HCT116 (cell line): ENCODE measurements at regions not wholly inside any gene's neighbourhood (a gene's known extent, or its start where the extent isn't known, plus 50 kb on each side); places are given as distances from the start of the nearest gene placed in this dataset.

Experiments
- ATAC-seq: fragments of 200-7000 bp; cut with Tn5 transposase; 2 replicates; pipeline ENCODE4 v1.9.1; 2020; ENCODE audit warnings: mild to moderate bottlenecking, moderate library complexity
- BruUV-seq: library from RNA; stranded (reverse); fragments of 400-500 nt; replicated peaks from 2 replicates; lab custom pipeline; 2021; lab: Mats Ljungman, UMichigan
- CTCF ChIA-PET: fragments of 300-600 bp; sonication (Branson Sonifier 250); formaldehyde crosslinking; loops from one replicate; lab custom pipeline; 2021; ENCODE audit warnings: antibody characterized with exemption; lab: Charles Lee
- POLR2A ChIA-PET: fragments of 300-600, 350-600 bp; sonication (Branson Sonifier 250); formaldehyde crosslinking; loops from one replicate; lab custom pipeline; 2021; ENCODE audit warnings: antibody characterized with exemption; lab: Charles Lee
- RAD21 ChIA-PET, 2 experiments: fragments of 300-600 bp; sonication (Branson Sonifier 250); formaldehyde crosslinking; loops; one replicate each; lab custom pipeline; 2023; ENCODE audit warnings: low total read pairs in 2 of 2; ENCODE audit not compliant: uncharacterized antibody in 2 of 2, unreplicated experiment in 2 of 2, low non-redundant PET in 1 of 2; lab: Charles Lee
- DNase-seq: peaks from one replicate; pipeline ENCODE4 v3.0.0-alpha.2; 2010; ENCODE audit warnings: low read depth, low spot score
- H2AFZ ChIP-seq: fragments of 200-600 bp; shearing (Covaris generic), sonication (generic); 2 replicates; pipeline ENCODE4 v1.6.1; 2017; ENCODE audit warnings: low read depth, mixed run types, mixed read lengths, antibody characterized with exemption, low read length; ENCODE audit not compliant: poor library complexity, severe bottlenecking
- H3K27ac ChIP-seq: 2 replicates; pipeline ENCODE4 v1.5.1; 2012; ENCODE audit warnings: low read depth, low read length
- H3K27me3 ChIP-seq: fragments of 200-600 bp; sonication (generic); 2 replicates; pipeline ENCODE4 v1.6.1; 2016; ENCODE audit warnings: mixed run types, low read length, mixed read lengths; ENCODE audit not compliant: insufficient read depth
- H3K36me3 ChIP-seq, 2 experiments: fragments of 200-500 bp in 1 of 2; fragments of 200-600 bp in 1 of 2; sonication (Bioruptor generic) in 1 of 2; sonication (generic) in 1 of 2; 2 replicates each; pipeline versions ENCODE4 v1.5.1 to v1.6.1; 2014 to 2016; ENCODE audit warnings: low read length in 2 of 2, inconsistent platforms in 1 of 2, mixed read lengths in 1 of 2, mixed run types in 1 of 2; ENCODE audit not compliant: insufficient read depth in 2 of 2, control insufficient read depth in 1 of 2
- H3K4me1 ChIP-seq, 2 experiments: fragments of 200-600 bp in 1 of 2; sonication (generic) in 1 of 2; 2 replicates each; pipeline versions ENCODE4 v1.5.1 to v1.6.1; 2012 to 2017; ENCODE audit warnings: low read length in 2 of 2, inconsistent platforms in 1 of 2, mild to moderate bottlenecking in 1 of 2, mixed read lengths in 1 of 2, mixed run types in 1 of 2, moderate library complexity in 1 of 2; ENCODE audit not compliant: insufficient read depth in 2 of 2, control insufficient read depth in 1 of 2
- H3K4me2 ChIP-seq: fragments of 200-600 bp; sonication (generic); 2 replicates; pipeline ENCODE4 v1.6.1; 2017; ENCODE audit warnings: mixed run types, low read length, mixed read lengths
- H3K4me3 ChIP-seq, 2 experiments: fragments of 200-600 bp in 1 of 2; sonication (generic) in 1 of 2; replicated peaks in 1 of 2; 2 replicates each; pipeline ENCODE4 v1.5.1; 2011 to 2016; ENCODE audit warnings: low read length in 2 of 2, control low read depth in 1 of 2, low read depth in 1 of 2, mild to moderate bottlenecking in 1 of 2, mixed read lengths in 1 of 2, mixed run types in 1 of 2
- H3K79me2 ChIP-seq: fragments of 200-600 bp; sonication (generic); 2 replicates; pipeline ENCODE4 v1.6.1; 2017; ENCODE audit warnings: mild to moderate bottlenecking, mixed run types, low read length, moderate library complexity, mixed read lengths; ENCODE audit not compliant: insufficient read depth
- H3K9ac ChIP-seq: fragments of 200-600 bp; sonication (generic); 2 replicates; pipeline ENCODE4 v1.6.1; 2016; ENCODE audit warnings: low read length, mixed read lengths
- H3K9me2 ChIP-seq: fragments of 200-600 bp; sonication (generic), shearing (Covaris generic); 2 replicates; pipeline ENCODE4 v1.6.1; 2017; ENCODE audit warnings: mixed run types, mild to moderate bottlenecking, moderate library complexity; ENCODE audit not compliant: insufficient read depth
- H3K9me3 ChIP-seq, 2 experiments: fragments of 200-500 bp in 1 of 2; fragments of 200-600 bp in 1 of 2; sonication (Bioruptor generic) in 1 of 2; sonication (generic) in 1 of 2; 2 replicates each; pipeline ENCODE4 v1.6.1; 2014 to 2017; ENCODE audit warnings: low read length in 2 of 2, mixed read lengths in 2 of 2, inconsistent platforms in 1 of 2, low read depth in 1 of 2, mild to moderate bottlenecking in 1 of 2, mixed run types in 1 of 2, moderate library complexity in 1 of 2; ENCODE audit not compliant: control insufficient read depth in 1 of 2, insufficient read depth in 1 of 2
- H4K20me1 ChIP-seq: fragments of 200-600 bp; sonication (generic), shearing (Covaris generic); 2 replicates; pipeline ENCODE4 v1.6.1; 2017; ENCODE audit warnings: mixed run types, mild to moderate bottlenecking, moderate library complexity; ENCODE audit not compliant: insufficient read depth
- CBX3 ChIP-seq: IDR thresholded peaks from 2 replicates; pipeline ENCODE4 v1.6.1; 2012; ENCODE audit warnings: low read depth
- CEBPB ChIP-seq: IDR thresholded peaks from 2 replicates; pipeline ENCODE4 v1.6.1; 2012; ENCODE audit warnings: low read depth
- EGR1 ChIP-seq: IDR thresholded peaks from 2 replicates; pipeline ENCODE4 v1.6.1; 2012; ENCODE audit warnings: low read depth
- EZH2phosphoT487 ChIP-seq: fragments of 200-600 bp; IDR thresholded peaks from 2 replicates; pipeline ENCODE4 v1.6.1; 2018; ENCODE audit warnings: antibody characterized with exemption, borderline replicate concordance
- FOSL1 ChIP-seq: IDR thresholded peaks from 2 replicates; pipeline ENCODE4 v1.6.1; 2012; ENCODE audit warnings: low read depth
- JUND ChIP-seq: IDR thresholded peaks from 2 replicates; pipeline ENCODE4 v1.6.1; 2012
- MAX ChIP-seq: IDR thresholded peaks from 2 replicates; pipeline ENCODE4 v1.6.1; 2012
- POLR2A ChIP-seq: IDR thresholded peaks from 2 replicates; pipeline ENCODE4 v1.7.0; 2011; ENCODE audit warnings: borderline replicate concordance; ENCODE audit not compliant: insufficient read depth, insufficient read length; ENCODE audit errors: extremely low read depth
- SIN3A ChIP-seq: IDR thresholded peaks from 2 replicates; pipeline ENCODE4 v1.6.1; 2012; ENCODE audit warnings: low read depth
- TCF7L2 ChIP-seq: IDR thresholded peaks from 2 replicates; pipeline ENCODE4 v1.7.0; 2011; ENCODE audit warnings: borderline replicate concordance, inconsistent platforms; ENCODE audit not compliant: insufficient read depth, insufficient read length; ENCODE audit errors: extremely low read depth
- ZBTB33 ChIP-seq: IDR thresholded peaks from 2 replicates; pipeline ENCODE4 v1.6.1; 2011; ENCODE audit warnings: mild to moderate bottlenecking, low read length, moderate library complexity; ENCODE audit not compliant: insufficient replicate concordance; ENCODE audit errors: extremely low read depth
- ZNF274 ChIP-seq: fragments of 200-500 bp; sonication (Bioruptor generic); IDR thresholded peaks from 2 replicates; pipeline ENCODE4 v1.6.1; 2014; ENCODE audit warnings: mild to moderate bottlenecking, low read depth, low read length, inconsistent platforms
- intact Hi-C: fragments of 100-400 bp; cut with micrococcal nuclease; formaldehyde crosslinking; loops from 2 replicates; pipeline ENCODE4 v1.10.0; 2022

GRCh38 chrX:16222151-16222550 is 54.9 kb downstream of the MAGEB17 start:
- no peak overlapping the region for H3K9ac ChIP-seq
- no peaks in the 10 kb centered on the region for H3K36me3 ChIP-seq
- no TSS peak for BruUV-seq
- H3K9me3 ChIP-seq = no peaks in the 10 kb centered on the region
- H3K4me1 ChIP-seq = no peaks in the 10 kb centered on the region
- intact Hi-C loops = no loop called here
- H3K27ac ChIP-seq = no peak overlapping the region
- no peak overlapping the region for H3K4me3 ChIP-seq
- H3K4me2 ChIP-seq = no peak overlapping the region
- ChIA-PET CTCF (no interaction called here), POLR2A (no interaction called here), RAD21 (no interaction called here)
- no peaks in the 10 kb centered on the region for H4K20me1 ChIP-seq
- TF ChIP-seq CBX3 (no peak), POLR2A (no peak), JUND (no peak), MAX (no peak), ZNF274 (no peak), SIN3A (no peak), EZH2phosphoT487 (no peak), CEBPB (no peak), EGR1 (no peak), FOSL1 (no peak), TCF7L2 (no peak), ZBTB33 (no peak)
- ATAC-seq = no peak
- no peaks in the 10 kb centered on the region for H3K79me2 ChIP-seq
- no peak for DNase-seq
- H3K27me3 ChIP-seq = no peaks in the 10 kb centered on the region
- no peaks in the 10 kb centered on the region for H3K9me2 ChIP-seq
- no peak overlapping the region for H2AFZ ChIP-seq
